GM19025 (cell line): ENCODE measurements at regions not wholly inside any gene's neighbourhood (a gene's known extent, or its start where the extent isn't known, plus 50 kb on each side); places are given as distances from the start of the nearest gene placed in this dataset.
"Not testable (repeated sequence)": the region's sequence is repeated elsewhere in the genome, so short reads cannot be mapped to it uniquely, and the experiment has no call there.

Source experiments
- ATAC-seq: cut with Tn5 transposase; IDR thresholded peaks from one replicate; pipeline ENCODE4 v1.9.1; 2021; ENCODE audit warnings: mild to moderate bottlenecking, low read depth, moderate library complexity; ENCODE audit not compliant: unreplicated experiment

- no peak for ATAC-seq
These were observed 434.9 kb upstream of the GALNTL6 start for GRCh38 chr4:171378323-171378722.

- no peak for ATAC-seq
These were observed 436.5 kb upstream of the GALNTL6 start for GRCh38 chr4:171376724-171377123.

- no peak for ATAC-seq
These were observed 459.7 kb upstream of the GALNTL6 start for GRCh38 chr4:171353535-171353934.

GRCh38 chr4:171348090-171348489, 465.1 kb upstream of the GALNTL6 start:
- ATAC-seq: no peak

- ATAC-seq: no peak
These were observed 470.6 kb upstream of the GALNTL6 start for GRCh38 chr4:171342646-171343045.

- ATAC-seq: no peak
These were observed 472.9 kb upstream of the GALNTL6 start for GRCh38 chr4:171340258-171340657.

- no peak for ATAC-seq
These were observed 478.7 kb upstream of the GALNTL6 start for GRCh38 chr4:171334549-171334948.

GRCh38 chr4:171308661-171309060, 504.5 kb upstream of the GALNTL6 start:
- ATAC-seq: no peak

GRCh38 chr4:171298048-171298718, 515.0 kb upstream of the GALNTL6 start:
- ATAC-seq: not testable (repeated sequence)

GRCh38 chr4:171288816-171289432, 524.3 kb upstream of the GALNTL6 start:
- ATAC-seq: no peak

GRCh38 chr4:171281359-171281758, 531.8 kb upstream of the GALNTL6 start:
- no peak for ATAC-seq

- ATAC-seq: no peak
These were observed 534.1 kb upstream of the GALNTL6 start for GRCh38 chr4:171279131-171279530.

GRCh38 chr4:171266671-171267070, 546.5 kb upstream of the GALNTL6 start:
- no peak for ATAC-seq

GRCh38 chr4:171265190-171265818, 547.9 kb upstream of the GALNTL6 start:
- no peak for ATAC-seq

GRCh38 chr4:171256223-171256622, 557.0 kb upstream of the GALNTL6 start:
- no peak for ATAC-seq

GRCh38 chr4:171246948-171247347, 566.3 kb upstream of the GALNTL6 start:
- ATAC-seq: no peak

GRCh38 chr4:171242831-171243230, 570.4 kb upstream of the GALNTL6 start:
- no peak for ATAC-seq

- ATAC-seq: no peak
These were observed 574.0 kb upstream of the GALNTL6 start for GRCh38 chr4:171239196-171239595.

- ATAC-seq: no peak
These were observed 577.7 kb upstream of the GALNTL6 start for GRCh38 chr4:171235521-171235920.

- not testable (repeated sequence) for ATAC-seq
These were observed 583.9 kb upstream of the GALNTL6 start for GRCh38 chr4:171229354-171229753.

GRCh38 chr4:171221181-171221580, 592.0 kb upstream of the GALNTL6 start:
- ATAC-seq: no peak

GRCh38 chr4:171203425-171203824, 609.8 kb upstream of the GALNTL6 start:
- no peak for ATAC-seq
